ENCODE measurements at regions not wholly inside any gene's neighbourhood (a gene's known extent, or its start where the extent isn't known, plus 50 kb on each side); places are given as distances from the start of the nearest gene placed in this dataset.
"Not testable (repeated sequence)": the region's sequence is repeated elsewhere in the genome, so short reads cannot be mapped to it uniquely, and the experiment has no call there.

GRCh38 chr1:95297906-95298305 is 63.9 kb downstream of the RWDD3 start:
- DNase-seq (ENCODE audit: low read depth): not testable (repeated sequence)

DNA sequence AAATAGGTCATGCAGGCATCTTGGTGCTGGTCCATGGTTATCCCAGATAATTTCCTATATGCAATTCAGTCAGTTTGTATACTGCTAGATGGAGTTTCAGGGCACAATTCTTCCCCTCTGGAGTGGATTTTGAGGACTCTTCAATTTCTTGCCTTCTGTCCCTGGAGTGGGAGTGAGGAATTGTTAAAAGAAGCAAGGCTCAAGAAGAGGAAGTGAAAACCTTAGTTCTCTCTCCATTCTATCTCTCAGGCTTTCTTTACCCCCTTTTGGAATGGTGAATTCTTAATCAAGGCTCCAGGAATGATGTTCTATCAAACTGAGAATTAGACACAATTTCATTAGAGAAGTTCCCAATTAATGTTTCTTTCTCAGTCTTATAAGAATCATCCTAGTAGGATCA is 67.1 kb downstream of the RWDD3 start:
- DNase-seq (ENCODE audit: low read depth): no peak

DNA sequence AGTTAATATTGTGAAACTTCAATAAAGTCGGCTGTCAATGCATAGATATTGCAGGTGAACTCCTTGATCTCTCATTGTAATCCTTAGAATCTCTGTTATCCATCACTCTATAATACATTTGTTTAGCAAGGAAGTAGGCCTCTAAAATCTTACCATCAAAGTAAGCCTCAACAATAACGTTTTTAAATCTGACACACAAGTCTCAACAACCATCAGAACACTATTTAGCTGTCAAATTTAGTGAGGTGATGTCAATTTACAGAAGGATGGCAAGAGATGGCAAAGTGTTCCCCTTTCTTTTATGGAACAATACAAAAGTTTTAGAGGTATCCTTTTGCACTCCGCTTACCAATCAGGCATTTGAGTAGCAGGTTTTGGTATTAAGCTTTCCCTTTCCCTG is 67.6 kb downstream of the RWDD3 start:
- DNase-seq (ENCODE audit: low read depth): no peak

DNA sequence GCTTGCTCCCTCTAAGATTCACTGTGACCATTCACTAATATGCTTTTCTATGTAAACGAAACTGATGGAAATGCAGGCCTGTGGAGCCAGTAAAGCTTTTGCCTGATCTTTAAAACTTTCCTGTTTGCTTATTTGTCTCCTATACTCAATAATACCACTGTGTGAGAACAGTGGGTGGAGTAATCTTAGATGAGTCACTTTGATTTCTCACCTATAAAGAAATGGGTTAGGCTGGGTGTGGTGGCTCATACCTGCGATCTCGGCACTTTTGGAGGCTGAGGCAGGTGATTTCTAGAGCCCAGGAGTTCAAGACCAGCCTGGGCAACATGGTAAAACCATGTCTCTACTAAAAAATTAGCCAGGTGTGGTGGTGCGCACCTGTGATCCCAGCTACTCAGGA is 70.8 kb downstream of the RWDD3 start:
- no peak for DNase-seq (ENCODE audit: low read depth)

DNA sequence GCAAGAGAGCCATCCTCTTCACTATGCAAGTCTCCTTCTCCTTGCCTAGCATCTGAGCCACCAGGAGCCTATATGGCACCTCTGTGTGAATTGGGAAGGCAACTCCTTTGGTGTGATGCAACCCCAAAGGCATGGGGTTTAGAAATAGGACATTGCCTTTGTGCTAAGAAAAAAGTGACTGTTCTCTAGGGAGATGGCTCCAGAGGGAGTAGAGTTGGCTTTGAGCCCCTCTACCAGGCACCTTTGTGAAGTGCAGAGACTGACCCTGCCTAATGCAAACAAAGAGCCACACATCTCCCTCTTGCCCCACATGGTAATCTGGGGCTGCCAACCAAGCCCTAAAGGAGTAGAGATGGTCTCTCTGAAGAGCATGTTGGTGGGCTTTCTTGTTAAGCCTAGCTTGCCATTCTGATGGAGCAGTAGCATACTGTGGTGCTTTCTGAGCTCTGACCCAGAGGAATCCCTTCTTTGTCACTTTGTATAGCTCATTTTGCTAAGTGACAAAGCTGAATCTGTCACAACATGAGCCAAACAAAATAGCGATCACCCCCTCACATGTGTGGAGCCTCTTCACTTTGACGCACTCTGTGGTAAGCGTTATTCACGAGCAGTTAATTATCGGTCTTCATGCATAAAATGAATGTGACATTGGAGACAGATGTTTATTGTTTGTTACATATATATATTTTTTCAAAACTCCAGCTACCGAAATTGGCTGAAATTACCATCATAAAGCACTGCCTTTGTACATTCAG is 74.4 kb downstream of the RWDD3 start:
- DNase-seq (ENCODE audit: low read depth): no peak

- DNase-seq (ENCODE audit: low read depth): no peak
Measured at GRCh38 chr1:95309031-95309471, 75.0 kb downstream of the RWDD3 start.

- no peak for DNase-seq (ENCODE audit: low read depth)
Measured at GRCh38 chr1:95311014-95311413, 77.0 kb downstream of the RWDD3 start.

DNA sequence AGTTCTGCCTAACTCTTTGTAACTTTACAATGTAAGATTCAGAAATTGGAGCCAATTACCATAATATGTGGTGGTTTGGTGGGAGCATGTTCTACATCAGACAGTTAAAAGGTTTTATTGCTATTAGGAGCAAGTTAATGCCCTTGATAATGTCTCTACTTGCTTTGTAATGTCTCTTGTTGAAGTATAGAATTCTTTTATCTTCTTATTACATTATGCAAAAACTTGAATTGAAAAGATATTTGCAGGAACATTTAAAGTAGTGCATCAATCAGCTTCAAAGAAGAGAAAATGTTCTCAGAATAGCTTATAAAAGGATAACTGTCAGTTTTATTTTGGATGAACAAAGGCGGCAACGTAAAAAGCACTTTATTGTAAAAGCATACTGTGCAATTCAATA is 77.8 kb downstream of the RWDD3 start:
- no peak for DNase-seq (ENCODE audit: low read depth)

DNA sequence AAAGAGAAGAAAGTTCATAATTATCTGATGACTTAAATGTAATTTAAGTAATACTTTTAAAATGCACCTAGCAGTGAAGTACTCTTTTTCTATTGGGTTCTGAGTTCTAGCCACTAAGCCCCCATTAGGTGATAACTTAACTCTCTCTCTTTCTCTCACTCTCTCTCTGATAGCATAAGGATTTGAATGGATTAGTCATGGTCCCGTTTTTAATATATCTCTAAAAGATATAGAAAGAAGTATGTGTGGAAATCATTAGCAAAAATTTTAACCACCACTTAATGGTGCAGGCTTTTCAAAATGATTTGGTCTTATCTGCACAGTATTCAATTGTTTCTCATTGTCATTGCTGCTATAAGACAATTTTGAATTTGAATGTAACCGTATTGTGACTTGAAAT is 78.2 kb downstream of the RWDD3 start:
- DNase-seq (ENCODE audit: low read depth): no peak

DNA sequence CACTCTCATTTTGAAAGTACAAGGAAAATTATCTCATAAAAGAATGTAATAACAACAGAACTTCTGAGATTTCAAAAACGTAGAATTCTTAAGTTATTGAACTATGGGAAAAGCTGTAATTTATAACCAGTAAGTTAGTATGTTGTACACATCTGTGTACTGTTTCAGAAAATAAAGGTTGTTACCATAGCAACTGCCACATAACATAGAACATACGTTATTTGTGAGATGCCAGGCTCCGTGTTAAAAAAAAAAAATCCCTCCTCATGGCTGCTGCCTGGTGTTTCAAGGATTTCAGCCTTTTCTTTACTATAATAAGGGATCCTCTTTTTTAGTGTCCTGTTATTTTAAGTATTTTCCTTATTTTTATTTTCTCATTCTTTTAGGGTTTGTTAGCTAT is 79.5 kb downstream of the RWDD3 start:
- no peak for DNase-seq (ENCODE audit: low read depth)

DNA sequence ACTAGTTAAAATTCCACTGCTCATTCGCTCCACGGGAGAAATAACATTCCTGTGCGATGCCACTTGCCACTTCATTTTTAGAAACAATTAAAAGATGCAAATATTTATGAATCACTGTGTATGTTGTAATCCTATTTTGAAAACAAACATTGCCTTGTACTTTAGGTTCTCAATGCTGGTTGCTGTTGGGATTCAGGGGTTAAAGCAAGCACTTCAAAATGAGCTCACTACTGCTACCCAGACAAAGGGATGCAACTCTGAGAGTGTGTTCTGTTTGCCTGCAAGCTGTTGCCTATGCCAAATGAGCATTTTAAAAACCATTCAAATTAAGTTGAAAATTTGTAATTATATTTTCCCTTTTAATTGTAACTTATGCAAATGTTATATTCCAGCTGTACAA is 87.5 kb downstream of the RWDD3 start:
- no peak for DNase-seq (ENCODE audit: low read depth)

- no peak for DNase-seq (ENCODE audit: low read depth)
Measured at GRCh38 chr1:95323123-95323522, 89.1 kb downstream of the RWDD3 start.

GRCh38 chr1:95325349-95325748 is 91.3 kb downstream of the RWDD3 start:
- no peak for DNase-seq (ENCODE audit: low read depth)

DNA sequence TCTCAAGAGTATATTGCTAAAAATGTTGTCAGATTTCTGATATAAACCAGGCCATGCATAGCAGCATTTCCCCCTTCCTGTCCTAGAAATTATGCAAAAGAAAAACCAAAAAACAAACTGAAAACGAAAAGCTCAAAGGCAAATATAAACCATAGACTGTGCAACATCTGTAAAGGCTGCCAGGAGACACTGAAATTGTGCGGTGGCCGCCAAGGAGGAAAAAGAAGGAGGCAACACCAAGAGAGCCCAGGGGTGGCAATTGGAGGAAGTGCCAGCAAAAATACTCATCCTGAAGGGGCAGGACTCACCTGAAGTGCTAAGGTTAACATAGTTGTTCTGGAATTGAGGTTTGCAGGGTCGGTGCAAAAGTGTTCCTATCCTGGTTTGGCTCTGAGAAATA is 92.0 kb downstream of the RWDD3 start:
- DNase-seq (ENCODE audit: low read depth): no peak

- DNase-seq (ENCODE audit: low read depth): no peak
Measured at GRCh38 chr1:95332754-95333153, 98.7 kb downstream of the RWDD3 start.

DNA sequence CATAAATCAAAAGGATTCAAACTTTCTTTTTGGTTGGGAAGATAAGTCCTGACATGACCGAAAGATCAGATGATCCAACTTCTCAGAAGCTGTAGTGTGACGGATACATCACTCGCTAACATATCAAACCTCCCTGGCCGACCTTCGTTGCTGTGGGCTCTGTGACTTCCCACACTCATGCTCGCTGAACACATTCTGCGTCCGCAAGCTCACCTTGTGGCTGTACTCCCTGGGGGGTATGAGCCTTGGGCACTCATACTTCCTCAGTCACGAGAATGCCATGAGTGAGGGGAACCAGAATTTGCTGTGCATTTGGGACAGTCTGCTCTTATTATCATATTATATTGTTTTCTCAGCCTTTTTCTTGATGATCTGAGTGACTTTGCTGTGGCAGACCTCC is 105.4 kb downstream of the RWDD3 start:
- DNase-seq (ENCODE audit: low read depth): no peak

DNA sequence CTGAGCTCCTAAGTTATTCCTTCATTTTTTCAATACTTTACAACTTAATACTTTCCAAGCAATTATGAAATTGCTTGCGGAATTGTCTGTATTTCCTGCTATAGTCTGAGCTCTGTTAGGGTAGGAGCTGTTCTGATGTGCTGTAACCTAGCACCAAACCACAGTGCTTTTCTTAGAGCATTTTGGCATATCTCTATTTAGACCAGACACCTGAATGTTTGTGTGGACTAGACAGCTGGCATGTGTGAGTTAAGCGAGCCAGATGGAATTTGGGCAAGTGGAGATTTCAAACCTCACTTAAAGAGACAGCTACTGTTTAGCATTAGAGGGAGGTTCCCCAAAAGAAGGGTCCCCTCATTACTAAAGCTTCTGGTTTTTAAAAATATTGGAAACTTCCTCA is 106.1 kb downstream of the RWDD3 start:
- DNase-seq (ENCODE audit: low read depth): no peak

GRCh38 chr1:95352767-95353166 is 118.8 kb downstream of the RWDD3 start:
- DNase-seq (ENCODE audit: low read depth): no peak

DNA sequence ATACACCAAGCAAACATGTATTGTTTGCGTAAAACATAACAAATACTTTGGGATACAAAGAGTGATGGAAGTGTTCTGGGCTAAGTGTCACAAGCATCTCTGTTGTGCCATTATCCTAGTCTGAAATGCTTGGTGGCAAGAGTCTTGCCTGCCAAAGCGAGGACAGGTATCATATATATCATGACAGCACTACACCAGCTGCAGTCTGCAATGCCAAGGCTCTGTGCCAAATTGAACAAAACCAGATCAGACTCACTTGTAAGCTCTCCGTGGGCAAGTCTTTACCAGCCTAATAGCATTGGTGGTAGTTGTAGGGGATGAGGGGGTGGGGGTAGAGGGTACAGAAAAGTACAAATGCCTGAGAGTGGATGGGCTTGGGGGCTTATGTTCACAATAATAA is 119.2 kb downstream of the RWDD3 start:
- no peak for DNase-seq (ENCODE audit: low read depth)

DNA sequence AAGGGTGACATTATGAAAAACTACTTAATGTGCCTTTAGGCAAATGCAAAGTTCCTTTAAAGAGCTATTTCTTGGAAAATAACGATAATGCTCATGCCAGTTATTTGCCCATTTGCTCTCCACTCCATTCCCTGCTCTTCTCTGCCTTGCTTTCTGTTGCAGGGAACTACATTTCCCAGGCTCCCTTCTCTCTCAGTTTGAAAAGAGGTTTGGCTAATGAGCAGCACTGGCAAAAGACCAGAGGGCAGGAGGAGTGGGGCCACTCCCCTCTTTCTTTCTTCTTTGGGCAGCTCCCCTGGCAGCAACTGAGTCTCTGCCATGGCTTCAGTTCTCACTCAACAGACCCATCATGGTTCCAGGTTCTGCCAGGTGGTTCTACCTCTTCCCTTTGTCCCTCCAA is 130.5 kb downstream of the RWDD3 start:
- no peak for DNase-seq (ENCODE audit: low read depth)

DNA sequence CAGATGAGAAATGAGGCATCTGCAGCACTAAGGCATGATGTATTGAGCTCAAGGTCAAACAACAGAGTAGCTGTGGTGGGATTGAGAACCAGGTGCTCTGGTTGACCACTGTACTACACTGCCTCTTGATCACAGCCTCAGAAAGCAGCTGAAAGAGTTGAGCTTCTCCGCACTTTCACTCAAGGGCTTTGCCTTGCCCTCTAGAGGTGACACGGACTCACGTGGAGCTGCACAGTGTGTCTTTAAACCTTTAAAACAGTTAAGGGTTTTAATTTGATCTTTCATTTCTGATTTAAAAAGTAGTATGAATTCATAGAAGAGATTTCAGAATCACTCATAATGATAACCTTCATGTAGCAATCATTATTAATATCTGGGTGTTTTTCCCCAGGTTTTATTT is 132.5 kb downstream of the RWDD3 start:
- no peak for DNase-seq (ENCODE audit: low read depth)

DNA sequence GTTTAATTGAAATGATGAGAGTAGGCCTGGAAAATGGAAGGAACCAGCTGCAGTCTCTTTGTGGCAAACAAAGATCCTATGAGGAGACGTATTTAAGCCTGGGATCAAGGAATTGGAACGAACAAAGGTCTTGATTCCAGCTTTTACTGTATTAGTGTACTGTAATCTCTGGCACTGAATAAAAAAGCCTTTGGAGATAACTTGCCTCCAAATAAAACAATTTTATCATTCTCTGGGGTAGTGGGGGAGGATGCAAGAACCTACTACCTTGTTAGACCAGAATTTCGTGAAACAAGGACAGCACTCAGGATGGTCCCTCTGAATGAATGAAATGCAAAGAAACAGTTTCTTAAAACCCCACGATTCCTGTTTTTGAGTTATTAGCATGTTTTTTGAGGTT is 134.2 kb downstream of the RWDD3 start:
- DNase-seq (ENCODE audit: low read depth): no peak

DNA sequence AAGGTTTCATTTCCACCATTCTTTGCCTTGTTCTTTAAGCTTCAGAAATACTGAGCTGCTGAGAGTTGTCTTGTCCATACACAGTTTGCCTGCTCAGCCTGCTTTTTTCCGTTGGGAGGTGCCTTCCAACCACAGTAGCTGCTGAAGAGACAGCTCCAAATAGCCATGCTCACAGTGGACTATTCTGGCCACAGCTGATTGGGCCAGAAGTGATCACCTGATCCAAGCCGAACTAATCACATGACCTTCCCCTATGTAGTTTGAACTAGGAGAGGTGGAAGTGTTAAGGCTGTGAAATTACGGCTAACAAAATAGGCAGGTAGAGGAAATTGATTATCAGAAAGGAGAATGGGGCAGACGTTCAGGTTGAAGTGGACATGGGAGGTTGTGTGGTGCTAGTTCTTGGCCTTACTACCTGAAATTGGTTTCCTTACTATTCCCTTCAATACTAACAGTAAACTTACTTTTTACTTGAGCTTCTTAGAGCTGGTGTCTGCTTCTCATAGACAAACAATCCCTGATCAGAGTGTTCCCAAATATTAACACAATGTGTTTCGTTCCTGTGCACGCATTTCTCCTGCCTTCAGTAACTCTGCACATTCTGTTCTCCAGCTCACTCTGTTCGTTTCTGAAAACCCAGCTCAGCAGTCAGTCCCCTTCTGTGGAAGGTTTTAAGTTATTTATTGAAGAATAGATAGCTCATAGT is 136.1 kb downstream of the RWDD3 start:
- DNase-seq (ENCODE audit: low read depth): no peak
